Spleen (tissue), 11 donors: ENCODE measurements at regions not wholly inside any gene's neighbourhood (a gene's known extent, or its start where the extent isn't known, plus 50 kb on each side); places are given as distances from the start of the nearest gene placed in this dataset.

ENCODE experiments used
- DNase-seq: peaks from one replicate; pipeline ENCODE4 v3.0.0-alpha.2; 2020
- H3K27ac ChIP-seq, 8 donors: fragments of 200-600 bp; sonication (generic) in 7 of 8; 1 replicate in 4 of 8; 2 replicates in 4 of 8; pipeline versions ENCODE4 v1.5.0 to v1.8.0; 2016 to 2021; ENCODE audit warnings: inconsistent platforms in 4 of 8, mild to moderate bottlenecking in 4 of 8, moderate library complexity in 1 of 8
- H3K27me3 ChIP-seq, 7 donors: fragments of 200-600 bp; sonication (generic) in 6 of 7; replicated peaks in 1 of 7; 1 replicate in 4 of 7; 2 replicates in 3 of 7; pipeline versions ENCODE4 v1.5.0 to v1.8.0; 2016 to 2021; ENCODE audit warnings: inconsistent platforms in 3 of 7, mild to moderate bottlenecking in 1 of 7
- H3K36me3 ChIP-seq, 6 donors: fragments of 200-600 bp; sonication (generic) in 5 of 6; 1 replicate in 4 of 6; 2 replicates in 2 of 6; pipeline versions ENCODE4 v1.5.0 to v1.8.0; 2016 to 2021; ENCODE audit warnings: inconsistent platforms in 2 of 6
- H3K4me1 ChIP-seq, 6 donors: fragments of 200-600 bp; sonication (generic) in 5 of 6; 1 replicate in 3 of 6; 2 replicates in 3 of 6; pipeline versions ENCODE4 v1.5.0 to v1.8.0; 2016 to 2021; ENCODE audit warnings: inconsistent platforms in 3 of 6
- H3K4me3 ChIP-seq, 8 donors: fragments of 200-600 bp; sonication (generic) in 7 of 8; 1 replicate in 4 of 8; 2 replicates in 4 of 8; pipeline versions ENCODE4 v1.5.0 to v1.8.0; 2016 to 2021; ENCODE audit warnings: inconsistent platforms in 4 of 8, mild to moderate bottlenecking in 4 of 8, moderate library complexity in 2 of 8
- H3K9me3 ChIP-seq, 8 donors: fragments of 200-600 bp; sonication (generic) in 7 of 8; 1 replicate in 4 of 8; 2 replicates in 4 of 8; pipeline versions ENCODE4 v1.5.0 to v1.8.0; 2016 to 2021; ENCODE audit warnings: inconsistent platforms in 4 of 8
- CTCF ChIP-seq, 11 experiments: fragments of 200-600 bp in 7 of 11; fragments of 450-650 bp in 4 of 11; sonication (generic) in 4 of 11; IDR thresholded peaks in 8 of 11; conservative IDR thresholded peaks in 3 of 11; 1 replicate in 7 of 11; 2 replicates in 4 of 11; pipeline versions ENCODE4 v1.4.0 to v1.8.0; 2016 to 2021; ENCODE audit warnings: antibody characterized with exemption in 11 of 11, inconsistent platforms in 4 of 11, mild to moderate bottlenecking in 1 of 11
- POLR2A ChIP-seq, 3 donors: fragments of 450-650 bp; IDR thresholded peaks; one replicate each; pipeline ENCODE4 v1.5.1; 2017; ENCODE audit warnings: antibody characterized with exemption in 3 of 3, mild to moderate bottlenecking in 1 of 3
- POLR2AphosphoS5 ChIP-seq, 3 donors: sonication (generic); formaldehyde crosslinking; IDR thresholded peaks; one replicate each; pipeline ENCODE4 v1.5.1; 2017; ENCODE audit warnings: antibody characterized with exemption in 3 of 3
- WGBS, 5 donors: extraction: QIAGEN DNeasy Blood & Tissue Kit in 3 of 5; methylation state at CpG; one replicate each; pipeline versions ENCODE4 v1.1.5 to v1.1.7; 2013 to 2018; 5-methylcytosine and 5-hydroxymethylcytosine counted together
- intact Hi-C: fragments of 100-400 bp; cut with DNase I; formaldehyde crosslinking; loops from one replicate; pipeline ENCODE4 v1.15.0; 2023; ENCODE audit warnings: low total_unique reads
- donor health status: healthy with polysubstance abuse.
- donor health status: DM: no; HTN: no; CAD: no; lungs with moderate emphysema.
- donor health status: DM: no; HTN: no; CAD: no.
- donor health status: Bipolar disorder and iron deficiency.
- donor health status: healthy.
- donor health status: DM: no; HTN: no; CAD: no.
- donor health status: DM: yes; HTN: yes; CAD: no.

- intact Hi-C loops: no loop called here
- H3K9me3 ChIP-seq: no peaks in the 10 kb centered on the region
- no peak for DNase-seq
These were observed 322.4 kb downstream of the PTEN start for GRCh38 chr10:88185830-88186229.

GRCh38 chr10:88186335-88186734 is 322.9 kb downstream of the PTEN start:
- H3K27ac ChIP-seq: no peak overlapping the region
- 80 to 93% (median 86%) methylated on average over 2 of the region's 2 CpGs for WGBS, 5 donors
- no peaks in the 10 kb centered on the region for H3K27me3 ChIP-seq
- no peaks in the 10 kb centered on the region for H3K36me3 ChIP-seq
- H3K9me3 ChIP-seq: no peaks in the 10 kb centered on the region
- no peak overlapping the region for H3K4me3 ChIP-seq
- intact Hi-C loops: no loop called here
- no peak for DNase-seq
- H3K4me1 ChIP-seq: no peaks in the 10 kb centered on the region
- TF ChIP-seq POLR2AphosphoS5 (IDR thresholded peaks at IDR 0.05): no peak
- no peak for TF ChIP-seq POLR2A (IDR thresholded peaks at IDR 0.05)
- no peak for TF ChIP-seq CTCF (IDR thresholded peaks at IDR 0.05 in 8 of 11, conservative IDR thresholded peaks at IDR 0.05 in 3 of 11)

More at GRCh38 chr10:88185830-88186229, 322.4 kb downstream of the PTEN start:
- no peak for TF ChIP-seq POLR2AphosphoS5 (IDR thresholded peaks at IDR 0.05)
- no peak for TF ChIP-seq POLR2A (IDR thresholded peaks at IDR 0.05)
- TF ChIP-seq CTCF (IDR thresholded peaks at IDR 0.05 in 8 of 11, conservative IDR thresholded peaks at IDR 0.05 in 3 of 11): no peak
- whole genome bisulfite sequencing, 5 donors: 75 to 80% (median 76%) methylated on average over 2 of the region's 2 CpGs
- Histone ChIP-seq H3K27me3 (no peaks in the 10 kb centered on the region), H3K4me1 (no peaks in the 10 kb centered on the region), H3K27ac (no peak overlapping the region), H3K4me3 (no peak overlapping the region), H3K36me3 (no peaks in the 10 kb centered on the region)

DNA sequence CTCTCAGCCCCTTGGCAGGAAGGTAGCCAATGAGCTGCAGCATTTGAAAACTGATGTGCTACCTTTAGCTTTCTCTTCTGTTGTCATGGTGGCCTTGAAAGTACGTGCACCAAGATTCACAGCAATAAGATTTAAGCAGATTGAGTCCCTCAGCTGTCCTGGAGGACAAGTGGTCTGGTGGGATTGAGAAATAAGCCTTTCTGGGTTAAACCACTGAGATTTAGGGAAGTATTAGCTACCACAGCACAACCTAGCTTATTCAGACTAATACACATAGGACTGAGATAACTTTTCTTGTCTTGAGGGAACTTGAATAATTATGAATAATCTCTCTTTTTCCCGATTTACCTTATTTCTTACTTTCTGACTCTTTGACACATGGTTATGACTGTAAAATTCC is 324.0 kb downstream of the PTEN start:
- TF ChIP-seq CTCF (IDR thresholded peaks at IDR 0.05 in 8 of 11, conservative IDR thresholded peaks at IDR 0.05 in 3 of 11): no peak
- no peak for TF ChIP-seq POLR2A (IDR thresholded peaks at IDR 0.05)
- no peak for TF ChIP-seq POLR2AphosphoS5 (IDR thresholded peaks at IDR 0.05)
- DNase-seq: no peak
- no peaks in the 10 kb centered on the region for H3K27me3 ChIP-seq
- intact Hi-C loops: no loop called here
- no peak overlapping the region for H3K27ac ChIP-seq
- H3K4me1 ChIP-seq: no peaks in the 10 kb centered on the region
- 63 to 89% (median 69%) methylated on average over 2 of the region's 2 CpGs for WGBS, 5 donors
- H3K4me3 ChIP-seq: no peak overlapping the region
- no peaks in the 10 kb centered on the region for H3K36me3 ChIP-seq
- no peaks in the 10 kb centered on the region for H3K9me3 ChIP-seq

GRCh38 chr10:88190123-88190522 is 326.7 kb downstream of the PTEN start:
- 85 to 98% (median 95%) methylated on average over 2 of the region's 2 CpGs for WGBS, 5 donors

More at GRCh38 chr10:88190123-88190522, 326.7 kb downstream of the PTEN start:
- intact Hi-C loops: no loop called here
- Histone ChIP-seq H3K4me3 (no peak overlapping the region), H3K36me3 (no peaks in the 10 kb centered on the region), H3K27ac (no peak overlapping the region), H3K9me3 (no peaks in the 10 kb centered on the region), H3K4me1 (peaks cover 0 to 23% (median 15%) of the 10 kb centered on the region in 6 donors), H3K27me3 (no peaks in the 10 kb centered on the region)
- no peak for DNase-seq
- TF ChIP-seq CTCF (IDR thresholded peaks at IDR 0.05 in 8 of 11, conservative IDR thresholded peaks at IDR 0.05 in 3 of 11): no peak
